HepG2 (cell line): ENCODE measurements at regions not wholly inside any gene's neighbourhood (a gene's known extent, or its start where the extent isn't known, plus 50 kb on each side); places are given as distances from the start of the nearest gene placed in this dataset.

ENCODE experiments used
- AGO1 ChIP-seq: fragments of 200-400 bp; formaldehyde crosslinking; IDR thresholded peaks from 2 replicates; pipeline ENCODE4 v1.6.1; 2017; ENCODE audit warnings: mild to moderate bottlenecking, low read depth, low read length, moderate library complexity; ENCODE audit not compliant: poor library complexity, severe bottlenecking
- ARNT ChIP-seq: fragments of 450-650 bp; IDR thresholded peaks from 2 replicates; pipeline ENCODE4 v1.6.1; 2017
- HOXA3 ChIP-seq: sonication (generic); formaldehyde crosslinking; IDR thresholded peaks from 2 replicates; pipeline ENCODE4 v1.5.0; 2020; ENCODE audit warnings: missing genetic modification reagents
- KLF9 ChIP-seq: IDR thresholded peaks from 2 replicates; pipeline ENCODE4 v1.6.1; 2016; ENCODE audit warnings: low read depth
- MTF2 ChIP-seq: sonication (generic); formaldehyde crosslinking; IDR thresholded peaks from 2 replicates; pipeline ENCODE4 v1.5.0; 2020; ENCODE audit warnings: missing genetic modification reagents, borderline replicate concordance
- MXD4 ChIP-seq: IDR thresholded peaks from 2 replicates; pipeline ENCODE4 v1.6.1; 2016; ENCODE audit warnings: mild to moderate bottlenecking, missing biosample characterization, missing genetic modification reagents
- NCOR1 ChIP-seq: fragments of 200-600 bp; sonication (generic); IDR thresholded peaks from 2 replicates; pipeline ENCODE4 v1.7.0; 2017; ENCODE audit warnings: antibody characterized with exemption, low read length, borderline replicate concordance
- NFRKB ChIP-seq: fragments of 450-650 bp; IDR thresholded peaks from 2 replicates; pipeline ENCODE4 v1.6.1; 2017
- NFYC ChIP-seq: IDR thresholded peaks from 2 replicates; pipeline ENCODE4 v1.6.1; 2016; ENCODE audit warnings: missing genetic modification reagents, missing compliant biosample characterization
- PAF1 ChIP-seq: IDR thresholded peaks from 2 replicates; pipeline ENCODE4 v1.6.1; 2016; ENCODE audit warnings: missing genetic modification reagents, missing compliant biosample characterization
- REL ChIP-seq: sonication (generic); formaldehyde crosslinking; conservative IDR thresholded peaks from 2 replicates; pipeline ENCODE4 v1.8.0; 2022; ENCODE audit warnings: mild to moderate bottlenecking, missing genetic modification reagents, moderate library complexity
- TAF1 ChIP-seq: sonication (generic); formaldehyde crosslinking; IDR thresholded peaks from 2 replicates; pipeline ENCODE4 v1.4.0; 2020; ENCODE audit warnings: missing genetic modification reagents
- TCF7L2 ChIP-seq: IDR thresholded peaks from 2 replicates; pipeline ENCODE4 v1.6.1; 2011; ENCODE audit warnings: mild to moderate bottlenecking, low read depth, low read length, moderate library complexity
- WIZ ChIP-seq: sonication (generic); formaldehyde crosslinking; IDR thresholded peaks from 2 replicates; pipeline ENCODE4 v1.5.1; 2020; ENCODE audit warnings: mild to moderate bottlenecking, missing genetic modification reagents
- ZNF230 ChIP-seq: sonication (generic); formaldehyde crosslinking; IDR thresholded peaks from 2 replicates; pipeline ENCODE4 v1.4.0; 2020; ENCODE audit warnings: mild to moderate bottlenecking, missing genetic modification reagents
- ZNF251 ChIP-seq: sonication (generic); formaldehyde crosslinking; IDR thresholded peaks from 2 replicates; pipeline ENCODE4 v1.9.0; 2021; ENCODE audit warnings: mild to moderate bottlenecking, missing genetic modification reagents
- ZNF281 ChIP-seq: sonication (generic); formaldehyde crosslinking; IDR thresholded peaks from 2 replicates; pipeline ENCODE4 v1.4.0; 2020; ENCODE audit warnings: missing genetic modification reagents, borderline replicate concordance
- ZNF292 ChIP-seq: sonication (generic); formaldehyde crosslinking; IDR thresholded peaks from 2 replicates; pipeline ENCODE4 v1.8.1; 2022; ENCODE audit warnings: mild to moderate bottlenecking, low read depth, missing genetic modification reagents, borderline replicate concordance
- ZNF577 ChIP-seq: sonication (generic); formaldehyde crosslinking; IDR thresholded peaks from 2 replicates; pipeline ENCODE4 v1.4.0; 2020; ENCODE audit warnings: mild to moderate bottlenecking, low read depth, missing genetic modification reagents, borderline replicate concordance
- ZNF598 ChIP-seq: sonication (generic); formaldehyde crosslinking; IDR thresholded peaks from 2 replicates; pipeline ENCODE4 v1.5.1; 2020; ENCODE audit warnings: mild to moderate bottlenecking, missing genetic modification reagents, borderline replicate concordance
- ZNF629 ChIP-seq: sonication (generic); formaldehyde crosslinking; conservative IDR thresholded peaks from 2 replicates; pipeline ENCODE4 v1.5.0; 2020; ENCODE audit warnings: missing genetic modification reagents
- ZNF737 ChIP-seq: sonication (generic); formaldehyde crosslinking; IDR thresholded peaks from 2 replicates; pipeline ENCODE4 v1.5.0; 2020; ENCODE audit warnings: missing genetic modification reagents, mild to moderate bottlenecking, borderline replicate concordance
- ZNF747 ChIP-seq: sonication (generic); formaldehyde crosslinking; IDR thresholded peaks from 2 replicates; pipeline ENCODE4 v1.8.1; 2023; ENCODE audit warnings: missing genetic modification reagents, mild to moderate bottlenecking, borderline replicate concordance
- ZNF790 ChIP-seq: sonication (generic); formaldehyde crosslinking; IDR thresholded peaks from 2 replicates; pipeline ENCODE4 v1.8.0; 2022; ENCODE audit warnings: missing genetic modification reagents, mild to moderate bottlenecking, borderline replicate concordance
- TF ChIP-seq, protein P1 (sequence below): sonication (generic); formaldehyde crosslinking; conservative IDR thresholded peaks from 2 replicates; pipeline ENCODE4 v1.4.0; 2020; ENCODE audit warnings: mild to moderate bottlenecking, missing genetic modification reagents, moderate library complexity
- TF ChIP-seq, protein P2 (sequence below): sonication (generic); IDR thresholded peaks from 2 replicates; pipeline ENCODE4 v1.6.1; 2016; ENCODE audit warnings: low read depth, borderline replicate concordance

- TF ChIP-seq ZNF281 (no peak), NFYC (no peak), MTF2 (CRISPR knock-in tag) (no peak), ZNF598 (no peak), HOXA3 (CRISPR knock-in tag) (peak; percentile 26; the same call in 1 of the 2 replicates), PAF1 (CRISPR knock-in tag) (no peak), WIZ (CRISPR knock-in tag) (no peak), TAF1 (no peak), ZNF230 (CRISPR knock-in tag) (no peak), ZNF737 (CRISPR knock-in tag) (no peak), ZNF790 (no peak), NCOR1 (no peak), ZNF251 (CRISPR knock-in tag) (no peak), NFRKB (no peak), TCF7L2 (no peak), ZNF747 (CRISPR knock-in tag) (no peak), ARNT (no peak), KLF9 (no peak), ZNF292 (CRISPR knock-in tag) (0 out of 2 replicates have a peak, but pooled peaks have one; percentile 59), MXD4 (CRISPR knock-in tag) (no peak), AGO1 (no peak), ZNF577 (CRISPR knock-in tag) (no peak), REL (CRISPR knock-in tag) (no peak), ZNF629 (CRISPR knock-in tag) (no peak)
- TF ChIP-seq, protein P1, sequence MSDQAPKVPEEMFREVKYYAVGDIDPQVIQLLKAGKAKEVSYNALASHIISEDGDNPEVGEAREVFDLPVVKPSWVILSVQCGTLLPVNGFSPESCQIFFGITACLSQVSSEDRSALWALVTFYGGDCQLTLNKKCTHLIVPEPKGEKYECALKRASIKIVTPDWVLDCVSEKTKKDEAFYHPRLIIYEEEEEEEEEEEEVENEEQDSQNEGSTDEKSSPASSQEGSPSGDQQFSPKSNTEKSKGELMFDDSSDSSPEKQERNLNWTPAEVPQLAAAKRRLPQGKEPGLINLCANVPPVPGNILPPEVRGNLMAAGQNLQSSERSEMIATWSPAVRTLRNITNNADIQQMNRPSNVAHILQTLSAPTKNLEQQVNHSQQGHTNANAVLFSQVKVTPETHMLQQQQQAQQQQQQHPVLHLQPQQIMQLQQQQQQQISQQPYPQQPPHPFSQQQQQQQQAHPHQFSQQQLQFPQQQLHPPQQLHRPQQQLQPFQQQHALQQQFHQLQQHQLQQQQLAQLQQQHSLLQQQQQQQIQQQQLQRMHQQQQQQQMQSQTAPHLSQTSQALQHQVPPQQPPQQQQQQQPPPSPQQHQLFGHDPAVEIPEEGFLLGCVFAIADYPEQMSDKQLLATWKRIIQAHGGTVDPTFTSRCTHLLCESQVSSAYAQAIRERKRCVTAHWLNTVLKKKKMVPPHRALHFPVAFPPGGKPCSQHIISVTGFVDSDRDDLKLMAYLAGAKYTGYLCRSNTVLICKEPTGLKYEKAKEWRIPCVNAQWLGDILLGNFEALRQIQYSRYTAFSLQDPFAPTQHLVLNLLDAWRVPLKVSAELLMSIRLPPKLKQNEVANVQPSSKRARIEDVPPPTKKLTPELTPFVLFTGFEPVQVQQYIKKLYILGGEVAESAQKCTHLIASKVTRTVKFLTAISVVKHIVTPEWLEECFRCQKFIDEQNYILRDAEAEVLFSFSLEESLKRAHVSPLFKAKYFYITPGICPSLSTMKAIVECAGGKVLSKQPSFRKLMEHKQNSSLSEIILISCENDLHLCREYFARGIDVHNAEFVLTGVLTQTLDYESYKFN (CRISPR knock-in tag) = peak; percentile 77
- TF ChIP-seq, protein P2, sequence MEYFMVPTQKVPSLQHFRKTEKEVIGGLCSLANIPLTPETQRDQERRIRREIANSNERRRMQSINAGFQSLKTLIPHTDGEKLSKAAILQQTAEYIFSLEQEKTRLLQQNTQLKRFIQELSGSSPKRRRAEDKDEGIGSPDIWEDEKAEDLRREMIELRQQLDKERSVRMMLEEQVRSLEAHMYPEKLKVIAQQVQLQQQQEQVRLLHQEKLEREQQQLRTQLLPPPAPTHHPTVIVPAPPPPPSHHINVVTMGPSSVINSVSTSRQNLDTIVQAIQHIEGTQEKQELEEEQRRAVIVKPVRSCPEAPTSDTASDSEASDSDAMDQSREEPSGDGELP = no peak
Measured at GRCh38 chr4:4681653-4682052, 139.8 kb upstream of the STX18 start (continued).
